Glomerular visceral epithelial cell (primary cell): ENCODE measurements at regions not wholly inside any gene's neighbourhood (a gene's known extent, or its start where the extent isn't known, plus 50 kb on each side); places are given as distances from the start of the nearest gene placed in this dataset.
"Not testable (repeated sequence)": the region's sequence is repeated elsewhere in the genome, so short reads cannot be mapped to it uniquely, and the experiment has no call there.

Source experiments
- DNase-seq: peaks from one replicate; pipeline ENCODE4 v3.0.0-alpha.2; 2016; ENCODE audit errors: extremely low spot score

DNA sequence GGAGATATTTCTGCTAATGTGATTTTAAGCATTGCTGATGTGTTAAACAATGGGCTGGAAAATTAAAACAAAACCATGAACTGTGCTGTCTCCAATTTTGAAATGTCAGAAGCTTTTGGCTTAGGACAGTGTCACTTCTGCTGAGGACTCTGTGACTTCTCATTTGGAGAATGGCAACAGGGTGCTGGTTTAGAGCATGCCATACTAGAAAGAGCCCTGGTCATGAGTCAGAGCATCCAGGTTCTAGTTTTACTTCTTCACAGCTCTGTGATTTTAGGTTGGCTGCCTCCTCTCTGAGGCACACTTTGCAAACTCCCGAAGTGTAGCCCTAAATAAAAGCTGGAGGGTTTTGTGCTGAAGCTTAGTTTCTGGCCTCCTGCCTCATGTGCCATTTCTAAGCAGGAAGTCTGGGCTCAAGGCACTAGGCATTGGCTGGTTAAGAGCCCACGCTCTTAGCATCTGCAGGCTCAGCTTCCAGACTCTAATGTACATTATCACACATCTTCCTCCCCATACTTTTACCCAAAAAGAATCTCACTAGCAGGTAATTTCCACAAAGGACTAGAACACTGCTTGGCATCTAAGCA lies 193.8 kb downstream of the CNTN3 start:
- DNase-seq = no peak

DNA sequence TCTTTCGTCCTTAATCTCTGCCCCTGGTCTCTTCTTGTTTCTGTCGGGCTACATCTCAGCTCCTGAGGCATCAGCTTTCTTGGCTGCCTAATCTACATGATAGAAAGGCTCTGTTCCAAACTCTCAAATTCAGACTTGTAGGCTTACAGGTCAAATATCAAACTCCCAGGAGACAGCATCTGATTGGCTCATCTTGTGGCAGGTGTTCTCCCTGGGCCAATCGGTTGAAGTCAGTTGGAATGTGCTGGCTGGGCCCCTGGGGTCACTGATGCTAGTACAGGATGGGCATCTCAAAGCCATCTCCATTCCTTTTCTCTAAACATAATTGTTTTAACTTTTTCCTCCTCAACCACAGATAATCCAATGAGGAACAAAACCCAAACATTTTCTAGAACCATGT lies 198.7 kb downstream of the CNTN3 start:
- DNase-seq = no peak

GRCh38 chr3:74413547-74414241 lies 200.8 kb downstream of the CNTN3 start:
- DNase-seq = no peak

DNA sequence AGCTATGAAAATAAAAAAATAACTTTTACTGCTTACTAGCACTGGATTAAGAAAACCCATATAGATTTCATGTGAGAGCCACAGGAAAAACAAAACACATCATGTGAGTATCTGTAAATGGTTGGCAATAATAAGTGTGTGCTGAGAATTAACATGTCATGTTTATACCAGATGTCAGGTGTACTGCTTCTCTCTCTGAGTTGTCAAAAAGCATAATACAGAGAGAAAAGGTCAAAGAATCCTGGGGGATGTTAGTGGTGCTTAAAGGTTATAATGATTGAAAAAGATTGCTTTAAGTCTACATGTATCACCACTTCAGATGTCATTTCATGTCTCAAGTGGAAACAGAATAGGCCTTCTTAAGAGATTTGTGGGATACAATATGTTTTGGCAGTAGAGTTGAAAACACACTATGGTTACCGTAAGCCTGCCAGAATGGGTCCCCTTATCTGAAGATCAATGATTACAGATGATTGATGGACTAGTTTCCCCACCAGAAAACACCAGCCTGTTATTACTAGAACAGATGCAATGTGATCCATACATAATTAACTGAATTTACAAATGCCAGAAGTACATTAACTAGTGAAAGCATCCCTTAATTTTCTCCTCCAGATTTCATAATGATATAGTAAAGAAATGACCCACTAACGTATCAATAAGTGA lies 204.1 kb downstream of the CNTN3 start:
- no peak for DNase-seq

- no peak for DNase-seq
Measured at GRCh38 chr3:74409066-74409465, 205.4 kb downstream of the CNTN3 start.

DNA sequence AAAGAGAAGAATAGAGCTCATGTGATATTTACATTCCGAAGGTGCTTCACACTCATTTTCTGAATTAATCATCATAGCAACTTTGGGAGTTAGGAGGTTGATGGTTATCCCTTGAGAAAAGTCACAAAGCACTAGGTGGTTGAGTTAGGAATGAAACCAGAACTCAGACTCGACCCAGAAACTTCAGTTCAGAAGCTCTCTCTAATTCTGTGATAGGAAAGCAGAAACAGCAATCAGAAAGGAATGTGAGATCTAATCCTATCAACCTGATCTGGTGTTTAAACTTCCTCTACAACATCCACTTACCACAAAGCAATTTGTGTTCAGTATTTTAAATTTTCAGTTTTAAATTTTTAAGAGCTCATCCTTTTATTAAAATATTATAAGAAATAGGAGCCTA lies 211.2 kb downstream of the CNTN3 start:
- DNase-seq = no peak

DNA sequence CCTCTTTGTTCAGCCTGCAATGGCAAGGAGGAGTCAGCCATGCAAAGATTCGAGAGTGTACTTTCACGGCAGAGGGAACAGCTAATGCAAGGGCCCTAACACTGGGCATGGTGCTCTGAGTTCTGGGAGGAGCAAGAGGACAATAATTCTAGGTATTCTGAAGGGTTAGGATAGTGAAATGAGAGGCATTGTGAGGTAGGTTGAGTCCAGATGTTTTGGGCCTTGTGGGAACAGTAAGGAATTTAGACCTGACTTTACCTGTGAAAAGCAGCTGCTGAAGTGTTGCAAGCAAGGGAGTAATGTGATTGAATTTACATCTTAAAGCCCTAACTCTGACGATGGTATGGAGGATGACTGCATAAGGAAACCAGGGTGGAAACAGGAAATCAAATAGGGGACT lies 211.6 kb downstream of the CNTN3 start:
- no peak for DNase-seq

DNA sequence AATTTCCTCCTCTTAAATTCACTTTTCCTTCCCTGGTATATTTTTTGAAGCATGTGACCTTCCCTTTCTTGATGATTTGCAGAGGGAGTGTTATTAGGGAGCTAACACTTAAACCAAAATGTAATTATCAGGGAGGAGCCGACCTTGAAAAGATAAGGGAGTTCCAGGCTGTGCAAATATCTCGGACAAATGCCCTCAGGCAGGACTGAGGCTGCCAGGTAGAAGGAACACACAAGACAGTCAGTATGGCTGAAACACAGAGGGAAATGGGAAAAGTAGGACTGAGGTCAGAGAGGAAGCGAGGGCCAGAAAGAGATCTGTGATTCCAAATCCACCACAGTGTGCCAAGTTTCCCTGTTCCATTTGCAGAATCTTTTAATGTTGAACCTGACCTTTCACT lies 221.0 kb downstream of the CNTN3 start:
- DNase-seq = no peak

- DNase-seq = no peak
Measured at GRCh38 chr3:74390121-74390877, 224.2 kb downstream of the CNTN3 start.

- DNase-seq = no peak
Measured at GRCh38 chr3:74387111-74387735, 227.2 kb downstream of the CNTN3 start.

- DNase-seq = no peak
Measured at GRCh38 chr3:74384159-74384558, 230.3 kb downstream of the CNTN3 start.

GRCh38 chr3:74377669-74378068 lies 236.8 kb downstream of the CNTN3 start:
- DNase-seq = no peak

GRCh38 chr3:74376323-74376722 lies 238.1 kb downstream of the CNTN3 start:
- not testable (repeated sequence) for DNase-seq

GRCh38 chr3:74375653-74376052 lies 238.8 kb downstream of the CNTN3 start:
- DNase-seq = no peak

GRCh38 chr3:74372743-74373142 lies 241.7 kb downstream of the CNTN3 start:
- no peak for DNase-seq

- DNase-seq = no peak
Measured at GRCh38 chr3:74370342-74370741, 244.1 kb downstream of the CNTN3 start.

GRCh38 chr3:74366331-74366730 lies 248.1 kb downstream of the CNTN3 start:
- DNase-seq = no peak

DNA sequence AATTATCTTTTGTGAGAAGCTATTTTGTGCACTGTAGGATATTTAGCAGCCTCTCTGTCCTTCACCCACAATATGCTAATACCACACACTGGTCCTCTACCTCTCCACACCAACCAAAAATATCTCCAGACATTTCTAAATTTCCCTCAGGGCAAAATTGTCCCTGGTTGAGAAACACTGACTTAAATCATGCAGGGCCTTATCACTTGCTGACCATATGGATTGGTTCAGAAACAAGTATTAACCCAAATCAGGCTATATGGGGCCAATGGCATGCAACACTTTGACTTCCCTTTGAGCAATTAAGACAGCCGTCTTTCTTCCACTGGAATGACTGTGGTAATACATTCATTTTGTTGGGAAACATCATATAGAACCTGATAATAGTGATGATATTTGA lies 251.1 kb downstream of the CNTN3 start:
- DNase-seq = no peak

GRCh38 chr3:74360406-74360805 lies 254.1 kb downstream of the CNTN3 start:
- no peak for DNase-seq

- no peak for DNase-seq
Measured at GRCh38 chr3:74357881-74358280, 256.6 kb downstream of the CNTN3 start.

GRCh38 chr3:74353039-74353438 lies 261.4 kb downstream of the CNTN3 start:
- no peak for DNase-seq

DNA sequence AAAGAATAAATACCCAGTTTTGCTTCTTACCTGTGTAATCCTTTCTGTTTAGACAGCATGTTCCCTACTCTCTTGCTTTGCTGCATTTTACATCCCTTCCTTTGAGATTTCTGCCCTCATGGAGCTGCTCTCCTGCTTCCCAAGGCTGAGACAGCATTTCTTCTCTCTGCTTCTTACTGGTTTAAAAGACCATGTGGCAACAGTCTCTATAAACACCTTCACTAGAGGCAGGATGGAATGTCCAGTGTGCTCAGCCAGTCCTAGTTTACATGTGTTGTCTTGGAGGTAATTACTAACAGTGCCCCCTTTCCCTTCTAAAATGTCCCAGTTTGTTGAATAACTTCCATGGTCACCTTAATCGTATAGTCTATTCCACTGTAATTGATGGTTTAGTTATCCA lies 262.3 kb downstream of the CNTN3 start:
- DNase-seq = no peak
